ENCODE measurements at regions not wholly inside any gene's neighbourhood (a gene's known extent, or its start where the extent isn't known, plus 50 kb on each side); places are given as distances from the start of the nearest gene placed in this dataset.

- TF ChIP-seq CTCF (IDR thresholded peaks at IDR 0.05) (no peak), POLR2A (IDR thresholded peaks at IDR 0.05) (no peak)
Measured at GRCh38 chr2:217307023-217307422, 447.2 kb upstream of the TNP1 start.

Data from testis (tissue), 2 donors.